ENCODE measurements at regions not wholly inside any gene's neighbourhood (a gene's known extent, or its start where the extent isn't known, plus 50 kb on each side); places are given as distances from the start of the nearest gene placed in this dataset.

- DNase-seq: no peak
- Mint-ChIP-seq H3K9me3 (peaks cover 3% of the 10 kb centered on the region), H3K4me1 (no peaks in the 10 kb centered on the region), H3K27me3 (no peaks in the 10 kb centered on the region), H3K4me3 (no peak overlapping the region), H3K27ac (no peak overlapping the region), H3K36me3 (ENCODE audit: low read depth) (no peaks in the 10 kb centered on the region)
- ChIA-PET POLR2A (no interaction called here), CTCF (no interaction called here)
- ATAC-seq (ENCODE audit: low read depth): no peak
- intact Hi-C loops (cut with micrococcal nuclease): no loop called here
- no peak for TF ChIP-seq CTCF (IDR thresholded peaks at IDR 0.05)
Observed at GRCh38 chr3:165355316-165355715, 159.1 kb upstream of the SLITRK3 start.

DNA sequence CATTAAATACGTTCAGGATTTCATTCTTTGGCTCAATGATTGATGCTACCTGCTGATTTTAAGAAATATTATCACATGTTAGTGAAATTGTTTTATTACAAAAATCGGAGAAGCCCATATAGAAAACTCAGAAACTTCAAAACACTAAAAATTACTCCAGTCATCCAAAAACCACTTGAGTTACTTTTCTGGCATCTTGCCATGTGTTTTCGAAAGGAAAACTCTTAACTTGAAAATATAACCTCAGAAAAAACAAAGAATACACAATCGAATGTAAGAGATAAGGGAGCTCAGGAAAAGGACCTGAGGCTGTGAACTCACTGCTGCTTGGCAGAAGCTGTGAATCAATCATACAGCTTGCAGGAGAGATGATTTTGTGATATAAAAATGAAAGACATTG, 151.3 kb upstream of the SLITRK3 start:
- no peaks in the 10 kb centered on the region for H3K36me3 Mint-ChIP-seq (ENCODE audit: low read depth)

GRCh38 chr3:165346503-165346902, 150.3 kb upstream of the SLITRK3 start:
- CTCF ChIA-PET: no interaction called here
- TF ChIP-seq CTCF (IDR thresholded peaks at IDR 0.05): no peak
- intact Hi-C loops (cut with micrococcal nuclease): no loop called here

More for the DNA sequence above, 151.3 kb upstream of the SLITRK3 start:
- peaks cover 7% of the 10 kb centered on the region for H3K9me3 Mint-ChIP-seq
- no peaks in the 10 kb centered on the region for H3K4me1 Mint-ChIP-seq
- H3K27me3 Mint-ChIP-seq: no peaks in the 10 kb centered on the region
- TF ChIP-seq CTCF (IDR thresholded peaks at IDR 0.05): no peak
- no peak overlapping the region for H3K4me3 Mint-ChIP-seq
- CTCF ChIA-PET: no interaction called here
- ATAC-seq (ENCODE audit: low read depth): no peak
- H3K27ac Mint-ChIP-seq: no peak overlapping the region
- no peak for DNase-seq
- intact Hi-C loops (cut with micrococcal nuclease): no loop called here
- POLR2A ChIA-PET: no interaction called here

DNA sequence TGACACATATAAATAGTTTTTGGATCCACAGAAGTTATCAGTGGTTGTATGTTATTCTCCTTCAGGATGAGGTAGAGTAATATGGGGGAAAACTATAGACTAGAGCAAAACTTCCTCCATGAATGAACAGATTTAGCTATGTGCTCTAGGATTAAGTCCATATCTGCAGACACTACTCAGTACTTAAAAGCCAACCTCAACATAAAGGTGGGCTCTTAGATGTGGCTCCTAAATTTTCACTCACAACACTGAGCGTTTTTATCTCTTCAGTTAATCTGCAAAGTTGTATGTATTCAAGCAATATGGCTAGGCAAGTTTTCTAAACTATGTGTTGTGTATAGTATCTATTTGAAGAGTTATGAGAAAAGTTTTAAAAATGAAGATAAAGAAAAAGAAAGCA, 147.0 kb upstream of the SLITRK3 start:
- no peak for TF ChIP-seq CTCF (IDR thresholded peaks at IDR 0.05)
- intact Hi-C loops (cut with micrococcal nuclease): no loop called here
- Mint-ChIP-seq H3K27me3 (no peaks in the 10 kb centered on the region), H3K36me3 (ENCODE audit: low read depth) (no peaks in the 10 kb centered on the region), H3K4me1 (no peaks in the 10 kb centered on the region), H3K9me3 (peaks cover 2% of the 10 kb centered on the region), H3K27ac (no peak overlapping the region), H3K4me3 (no peak overlapping the region)
- POLR2A ChIA-PET: no interaction called here
- CTCF ChIA-PET: interaction anchor here (0.7 kb wide), 1 partner anchor 446 kb away, joined by 3 read pairs; no protein-coding TSS in a partner anchor
- no peak for ATAC-seq (ENCODE audit: low read depth)
- DNase-seq: no peak

More at GRCh38 chr3:165346503-165346902, 150.3 kb upstream of the SLITRK3 start:
- Mint-ChIP-seq H3K27ac (no peak overlapping the region), H3K4me1 (no peaks in the 10 kb centered on the region), H3K4me3 (no peak overlapping the region), H3K9me3 (peaks cover 3% of the 10 kb centered on the region), H3K36me3 (ENCODE audit: low read depth) (no peaks in the 10 kb centered on the region), H3K27me3 (no peaks in the 10 kb centered on the region)
- DNase-seq (no peak), ATAC-seq (ENCODE audit: low read depth) (no peak)
- POLR2A ChIA-PET: no interaction called here

- DNase-seq (no peak), ATAC-seq (ENCODE audit: low read depth) (no peak)
- no peaks in the 10 kb centered on the region for H3K4me1 Mint-ChIP-seq
- no peak overlapping the region for H3K4me3 Mint-ChIP-seq
- intact Hi-C loops (cut with micrococcal nuclease): no loop called here
- POLR2A ChIA-PET: no interaction called here
- no peaks in the 10 kb centered on the region for H3K36me3 Mint-ChIP-seq (ENCODE audit: low read depth)
- CTCF ChIA-PET: no interaction called here
- H3K9me3 Mint-ChIP-seq: no peaks in the 10 kb centered on the region
- H3K27ac Mint-ChIP-seq: no peak overlapping the region
- no peaks in the 10 kb centered on the region for H3K27me3 Mint-ChIP-seq
- no peak for TF ChIP-seq CTCF (IDR thresholded peaks at IDR 0.05)
Observed at GRCh38 chr3:165339753-165340152, 143.6 kb upstream of the SLITRK3 start.
